SK-N-SH treated with all-trans-retinoic acid at 6 μM for 48 hours (cell line): ENCODE measurements at regions not wholly inside any gene's neighbourhood (a gene's known extent, or its start where the extent isn't known, plus 50 kb on each side); places are given as distances from the start of the nearest gene placed in this dataset.

Source experiments
- CSDC2 ChIP-seq: fragments of 250-450 bp; sonication (Bioruptor Pico); IDR thresholded peaks from 2 replicates; pipeline ENCODE4 v1.5.0; 2020; ENCODE audit warnings: mild to moderate bottlenecking, moderate library complexity
- RARB ChIP-seq: fragments of 250-450 bp; sonication (Bioruptor Pico); IDR thresholded peaks from 2 replicates; pipeline ENCODE4 v1.8.0; 2021; ENCODE audit warnings: mild to moderate bottlenecking, moderate library complexity
- ZFP30 ChIP-seq: fragments of 450-650 bp; formaldehyde crosslinking; IDR thresholded peaks from 2 replicates; pipeline ENCODE4 v1.5.0; 2022; ENCODE audit warnings: mild to moderate bottlenecking, moderate library complexity
- TF ChIP-seq, protein P1 (sequence below): fragments of 250-450 bp; sonication (Bioruptor Pico); IDR thresholded peaks from 2 replicates; pipeline ENCODE4 v1.8.0; 2020; ENCODE audit warnings: mild to moderate bottlenecking, moderate library complexity, borderline replicate concordance

DNA sequence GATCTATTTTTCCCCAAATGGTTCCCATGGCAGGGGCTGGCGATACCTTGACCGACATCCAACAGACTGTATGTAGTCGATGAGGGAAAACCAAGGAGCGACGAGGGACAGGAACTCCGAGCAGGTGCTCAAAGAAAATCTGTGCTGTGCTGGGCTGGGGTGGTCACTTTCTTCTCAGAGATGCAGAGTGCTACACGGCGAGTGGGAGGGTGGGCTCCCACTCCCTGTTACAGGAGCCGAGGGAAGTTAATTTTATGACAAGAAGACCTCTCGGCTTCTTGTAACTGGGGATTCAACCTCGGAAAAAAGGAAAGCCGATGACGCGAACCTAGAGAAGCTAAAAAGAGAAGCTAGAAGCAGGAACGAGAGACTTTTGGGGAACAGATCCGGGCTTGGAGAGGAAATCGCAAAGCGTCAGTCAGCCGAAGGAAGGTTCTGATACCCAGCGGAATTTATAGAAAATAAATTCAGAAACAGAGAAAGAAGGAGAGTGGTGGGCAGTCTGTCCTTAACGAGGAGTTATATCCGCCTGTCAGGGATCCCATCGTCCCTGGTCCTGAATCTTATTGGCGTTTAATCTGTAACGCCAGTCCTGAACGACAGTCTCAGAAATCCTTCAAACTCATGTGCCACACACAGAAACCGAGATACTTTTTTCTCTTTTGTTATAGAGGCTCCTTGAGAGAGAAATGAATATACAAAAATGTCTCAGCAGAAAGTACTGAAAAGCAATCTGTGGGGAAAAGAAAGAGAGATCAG is 84.6 kb upstream of the ZNF322 start:
- TF ChIP-seq ZFP30 (CRISPR knock-in tag) (no peak), CSDC2 (CRISPR knock-in tag) (no peak), RARB (CRISPR knock-in tag) (no peak)
- TF ChIP-seq, protein P1, sequence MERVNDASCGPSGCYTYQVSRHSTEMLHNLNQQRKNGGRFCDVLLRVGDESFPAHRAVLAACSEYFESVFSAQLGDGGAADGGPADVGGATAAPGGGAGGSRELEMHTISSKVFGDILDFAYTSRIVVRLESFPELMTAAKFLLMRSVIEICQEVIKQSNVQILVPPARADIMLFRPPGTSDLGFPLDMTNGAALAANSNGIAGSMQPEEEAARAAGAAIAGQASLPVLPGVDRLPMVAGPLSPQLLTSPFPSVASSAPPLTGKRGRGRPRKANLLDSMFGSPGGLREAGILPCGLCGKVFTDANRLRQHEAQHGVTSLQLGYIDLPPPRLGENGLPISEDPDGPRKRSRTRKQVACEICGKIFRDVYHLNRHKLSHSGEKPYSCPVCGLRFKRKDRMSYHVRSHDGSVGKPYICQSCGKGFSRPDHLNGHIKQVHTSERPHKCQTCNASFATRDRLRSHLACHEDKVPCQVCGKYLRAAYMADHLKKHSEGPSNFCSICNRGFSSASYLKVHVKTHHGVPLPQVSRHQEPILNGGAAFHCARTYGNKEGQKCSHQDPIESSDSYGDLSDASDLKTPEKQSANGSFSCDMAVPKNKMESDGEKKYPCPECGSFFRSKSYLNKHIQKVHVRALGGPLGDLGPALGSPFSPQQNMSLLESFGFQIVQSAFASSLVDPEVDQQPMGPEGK (CRISPR knock-in tag): no peak
